Activated CD4-positive, alpha-beta T cell treated with anti-CD3 and anti-CD28 coated beads for 1 hour (primary cell): ENCODE measurements at regions not wholly inside any gene's neighbourhood (a gene's known extent, or its start where the extent isn't known, plus 50 kb on each side); places are given as distances from the start of the nearest gene placed in this dataset.
"Not testable (repeated sequence)": the region's sequence is repeated elsewhere in the genome, so short reads cannot be mapped to it uniquely, and the experiment has no call there.

Experiments
- DNase-seq: peaks from one replicate; pipeline ENCODE4 v3.0.0-alpha.2; 2020

- DNase-seq, result not testable (repeated sequence)
Measured at GRCh38 chr1:121117298-121117611, 66.9 kb downstream of the FAM72B start.

DNA sequence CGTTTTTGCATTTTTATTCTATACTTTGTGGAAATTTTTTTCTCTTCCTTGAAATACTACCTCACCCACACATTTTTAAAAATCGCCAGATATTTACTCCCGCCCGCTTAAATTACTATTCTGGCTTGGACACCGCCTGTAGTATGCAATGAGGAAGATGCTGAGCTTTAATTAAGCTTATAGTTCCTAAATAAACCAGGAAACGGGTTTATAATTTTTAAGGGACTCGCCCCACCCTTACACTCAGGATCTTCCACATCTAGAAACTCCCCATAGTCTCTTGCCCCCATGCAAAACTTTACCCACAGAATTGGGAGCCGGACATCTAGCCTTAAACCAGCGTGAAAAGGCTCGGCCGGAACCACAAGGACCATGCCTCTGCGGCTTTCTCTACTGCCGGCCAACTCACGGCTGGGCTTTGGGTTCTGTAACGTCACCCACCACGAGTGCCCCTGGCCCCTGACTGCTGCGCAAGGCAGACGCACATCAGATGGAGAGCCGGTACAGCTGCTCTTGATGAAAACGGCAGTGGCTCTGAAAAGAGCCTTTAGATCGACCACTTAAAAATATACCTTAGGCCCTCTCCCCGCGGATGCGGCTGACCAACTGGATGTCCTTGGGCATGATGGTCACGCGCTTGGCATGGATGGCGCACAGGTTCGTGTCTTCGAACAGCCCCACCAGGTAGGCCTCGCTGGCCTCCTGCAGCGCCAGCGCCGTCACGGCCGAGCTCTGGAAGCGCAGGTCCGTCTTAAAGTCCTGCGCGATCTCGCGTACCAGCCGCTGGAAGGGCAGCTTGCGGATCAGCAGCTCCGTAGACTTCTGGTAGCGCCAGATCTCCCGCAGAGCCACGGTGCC is 66.3 kb downstream of the FAM72B start:
- DNase-seq, result not testable (repeated sequence)
